Mucosa of descending colon (tissue), 3 donors: ENCODE measurements at regions not wholly inside any gene's neighbourhood (a gene's known extent, or its start where the extent isn't known, plus 50 kb on each side); places are given as distances from the start of the nearest gene placed in this dataset.

Experiments used
- ATAC-seq: fragments of 200-7000 bp; cut with Tn5 transposase; one replicate; pipeline ENCODE4 v1.9.1; 2020; ENCODE audit warnings: mild to moderate bottlenecking, moderate library complexity
- DNase-seq, 3 donors: peaks; one replicate each; pipeline ENCODE4 v3.0.0-alpha.2; 2020
- H3K36me3 ChIP-seq: fragments of 200-600 bp; one replicate; pipeline ENCODE4 v1.8.0; 2021; ENCODE audit warnings: low read depth, mild to moderate bottlenecking
- H3K4me1 ChIP-seq: fragments of 200-600 bp; one replicate; pipeline ENCODE4 v1.8.0; 2021; ENCODE audit warnings: low read depth, mild to moderate bottlenecking
- H3K4me3 ChIP-seq: fragments of 200-600 bp; one replicate; pipeline ENCODE4 v1.8.0; 2021; ENCODE audit warnings: mild to moderate bottlenecking
- H3K9me3 ChIP-seq: fragments of 200-600 bp; one replicate; pipeline ENCODE4 v1.8.0; 2021; ENCODE audit warnings: mild to moderate bottlenecking
- CTCF ChIP-seq: fragments of 200-600 bp; IDR thresholded peaks from one replicate; pipeline ENCODE4 v1.8.0; 2022; ENCODE audit warnings: antibody characterized with exemption, mild to moderate bottlenecking
- intact Hi-C, 2 donors: fragments of 100-400 bp; cut with DNase I in 1 of 2; cut with micrococcal nuclease in 1 of 2; formaldehyde crosslinking; loops; one replicate each; pipeline versions ENCODE4 v1.11.0 to v1.11.1; 2022; cut with DNase I, micrococcal nuclease
- donor health status: DM: no; HTN: no; CAD: no; lungs with moderate emphysema.
- donor health status: DM: no; HTN: no; CAD: no.
- donor health status: DM: no; HTN: yes; CAD: no.

DNA sequence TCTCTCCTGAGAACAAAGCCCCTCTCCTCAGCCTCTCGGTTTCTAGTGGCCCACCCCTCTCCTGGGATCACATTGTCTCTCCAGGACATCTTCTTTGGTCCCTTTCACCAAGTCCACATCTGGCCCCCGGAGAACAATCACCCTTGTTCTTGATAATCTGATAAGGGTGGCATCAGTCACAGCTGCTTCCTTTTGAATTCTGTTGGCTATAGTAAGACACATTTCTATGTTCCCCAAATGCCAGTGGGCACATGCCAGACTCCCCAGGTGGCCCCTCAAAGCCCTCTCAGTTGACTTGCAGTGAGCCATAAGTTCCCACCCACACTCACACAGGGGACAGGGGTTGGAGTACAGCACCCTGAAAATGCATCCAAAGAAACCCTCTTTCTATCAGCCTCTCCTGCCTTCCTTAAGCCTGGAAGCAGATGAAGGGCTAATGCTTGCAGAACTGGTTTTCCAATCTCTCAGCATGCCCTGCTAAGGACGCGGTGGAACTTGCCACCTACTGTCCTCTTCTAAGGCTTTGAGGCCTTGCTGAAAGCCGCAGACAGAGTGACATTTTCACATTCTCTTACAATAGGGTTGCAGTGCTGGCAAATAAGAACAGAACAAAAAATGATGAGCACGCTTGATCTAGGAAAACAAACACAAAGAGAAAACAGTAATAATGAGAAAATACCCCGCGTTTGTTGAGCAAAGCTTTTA is 101.3 kb upstream of the SLCO3A1 start:
- Histone ChIP-seq H3K4me1 (no peaks in the 10 kb centered on the region), H3K9me3 (no peaks in the 10 kb centered on the region), H3K4me3 (no peak overlapping the region), H3K36me3 (no peaks in the 10 kb centered on the region)
- TF ChIP-seq CTCF: no peak
- intact Hi-C loops: no loop called here
- DNase-seq (no peak), ATAC-seq (no peak)

DNA sequence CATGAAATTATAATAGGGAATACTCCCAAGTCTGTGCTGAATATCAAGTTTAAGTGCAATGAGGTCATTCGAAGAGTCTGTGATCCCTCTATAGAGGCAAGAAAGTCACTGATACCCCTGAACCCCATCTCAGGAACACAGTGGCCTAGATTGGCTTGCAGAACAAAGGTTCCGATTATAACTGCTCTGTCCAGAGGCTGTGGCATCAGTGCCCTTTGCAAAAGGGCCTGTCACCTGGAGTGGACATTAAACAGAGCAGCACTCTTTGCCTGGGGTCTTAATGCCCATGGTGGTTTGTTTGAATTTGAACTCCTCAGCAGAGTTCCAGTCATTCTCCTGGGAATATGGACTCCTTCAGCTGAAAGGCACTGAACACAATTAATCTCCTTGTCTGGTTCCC is 93.9 kb upstream of the SLCO3A1 start:
- Histone ChIP-seq H3K36me3 (no peaks in the 10 kb centered on the region), H3K4me3 (no peak overlapping the region), H3K9me3 (no peaks in the 10 kb centered on the region), H3K4me1 (no peaks in the 10 kb centered on the region)
- ATAC-seq (no peak), DNase-seq (no peak)
- intact Hi-C loops: no loop called here
- no peak for TF ChIP-seq CTCF

GRCh38 chr15:91765660-91766059 is 87.8 kb upstream of the SLCO3A1 start:
- Histone ChIP-seq H3K4me1 (no peaks in the 10 kb centered on the region), H3K36me3 (no peaks in the 10 kb centered on the region), H3K4me3 (no peak overlapping the region), H3K9me3 (no peaks in the 10 kb centered on the region)
- no peak for TF ChIP-seq CTCF
- ATAC-seq: no peak
- intact Hi-C loops: no loop called here
- no peak for DNase-seq

- DNase-seq (no peak), ATAC-seq (no peak)
- Histone ChIP-seq H3K9me3 (no peaks in the 10 kb centered on the region), H3K36me3 (no peaks in the 10 kb centered on the region), H3K4me3 (no peak overlapping the region), H3K4me1 (no peaks in the 10 kb centered on the region)
- no peak for TF ChIP-seq CTCF
- intact Hi-C loops: no loop called here
Observed at GRCh38 chr15:91769476-91769875, 84.0 kb upstream of the SLCO3A1 start.

GRCh38 chr15:91769894-91770293 is 83.6 kb upstream of the SLCO3A1 start:
- no peak for TF ChIP-seq CTCF
- H3K9me3 ChIP-seq: no peaks in the 10 kb centered on the region
- H3K4me1 ChIP-seq: no peaks in the 10 kb centered on the region
- no peak overlapping the region for H3K4me3 ChIP-seq
- DNase-seq (no peak), ATAC-seq (no peak)
- intact Hi-C loops: no loop called here
- no peaks in the 10 kb centered on the region for H3K36me3 ChIP-seq

GRCh38 chr15:91776104-91776503 is 77.4 kb upstream of the SLCO3A1 start:
- ATAC-seq (no peak), DNase-seq (no peak)
- Histone ChIP-seq H3K4me1 (no peaks in the 10 kb centered on the region), H3K36me3 (no peaks in the 10 kb centered on the region), H3K9me3 (no peaks in the 10 kb centered on the region), H3K4me3 (no peak overlapping the region)
- intact Hi-C loops: no loop called here
- TF ChIP-seq CTCF: no peak
